H9 (cell line): ENCODE measurements at regions not wholly inside any gene's neighbourhood (a gene's known extent, or its start where the extent isn't known, plus 50 kb on each side); places are given as distances from the start of the nearest gene placed in this dataset.

Source experiments
- DNase-seq: peaks from one replicate; pipeline ENCODE4 v3.0.0-alpha.2; 2017
- H2AFZ ChIP-seq: one replicate; pipeline ENCODE4 v1.6.1; 2013; ENCODE audit warnings: mild to moderate bottlenecking, low read length, control low read depth, moderate library complexity
- H2AK5ac ChIP-seq: 2 replicates; pipeline ENCODE4 v1.6.1; 2013; ENCODE audit warnings: low read length, control low read depth, mixed read lengths; ENCODE audit not compliant: insufficient read length
- H2BK120ac ChIP-seq: one replicate; pipeline ENCODE4 v1.6.1; 2013; ENCODE audit warnings: low read depth, mild to moderate bottlenecking, low read length, control low read depth, inconsistent platforms; ENCODE audit not compliant: poor library complexity, severe bottlenecking
- H2BK12ac ChIP-seq: 2 replicates; pipeline ENCODE4 v1.6.1; 2013; ENCODE audit warnings: low read length, control low read depth, mixed read lengths, low read depth; ENCODE audit not compliant: insufficient read length
- H2BK15ac ChIP-seq: 2 replicates; pipeline ENCODE4 v1.6.1; 2013; ENCODE audit warnings: low read depth, low read length, control low read depth
- H2BK20ac ChIP-seq: one replicate; pipeline ENCODE4 v1.6.1; 2013; ENCODE audit warnings: low read depth, mild to moderate bottlenecking, low read length, control low read depth, inconsistent platforms; ENCODE audit not compliant: poor library complexity, severe bottlenecking
- H2BK5ac ChIP-seq: 2 replicates; pipeline ENCODE4 v1.6.1; 2013; ENCODE audit warnings: low read length, control low read depth, mixed read lengths; ENCODE audit not compliant: insufficient read length
- H3K14ac ChIP-seq: 2 replicates; pipeline ENCODE4 v1.6.1; 2013; ENCODE audit warnings: low read length, control low read depth; ENCODE audit not compliant: insufficient read depth
- H3K18ac ChIP-seq: 2 replicates; pipeline ENCODE4 v1.6.1; 2013; ENCODE audit warnings: low read depth, mild to moderate bottlenecking, mixed read lengths, low read length, control low read depth; ENCODE audit not compliant: insufficient read length
- H3K23ac ChIP-seq: 2 replicates; pipeline ENCODE4 v1.6.1; 2013; ENCODE audit warnings: low read length, control low read depth, mixed read lengths, low read depth; ENCODE audit not compliant: insufficient read length
- H3K23me2 ChIP-seq: 2 replicates; pipeline ENCODE4 v1.6.1; 2013; ENCODE audit warnings: low read depth, mild to moderate bottlenecking, mixed read lengths, low read length, control low read depth; ENCODE audit not compliant: insufficient read length, poor library complexity, severe bottlenecking
- H3K27ac ChIP-seq: 2 replicates; pipeline ENCODE4 v1.5.1; 2013; ENCODE audit warnings: low read length, control low read depth, mixed read lengths, low read depth; ENCODE audit not compliant: insufficient read length
- H3K27me3 ChIP-seq: 2 replicates; pipeline ENCODE4 v1.6.1; 2013; ENCODE audit warnings: low read length, control low read depth, inconsistent platforms; ENCODE audit not compliant: insufficient read depth
- H3K4ac ChIP-seq: 2 replicates; pipeline ENCODE4 v1.6.1; 2013; ENCODE audit warnings: low read depth, mild to moderate bottlenecking, control low read depth, inconsistent platforms, low read length, moderate library complexity
- H3K4me1 ChIP-seq: 2 replicates; pipeline ENCODE4 v1.6.1; 2013; ENCODE audit warnings: low read length, control low read depth, inconsistent platforms; ENCODE audit not compliant: insufficient read depth
- H3K4me2 ChIP-seq: 2 replicates; pipeline ENCODE4 v1.6.1; 2013; ENCODE audit warnings: low read length, control low read depth, mixed read lengths; ENCODE audit not compliant: insufficient read length, insufficient read depth
- H3K56ac ChIP-seq: 2 replicates; pipeline ENCODE4 v1.6.1; 2013; ENCODE audit warnings: low read depth, mild to moderate bottlenecking, mixed read lengths, low read length, control low read depth; ENCODE audit not compliant: insufficient read length
- H3K79me1 ChIP-seq: 2 replicates; pipeline ENCODE4 v1.6.1; 2013; ENCODE audit warnings: low read depth, mild to moderate bottlenecking, moderate library complexity, low read length, control low read depth, inconsistent platforms; ENCODE audit not compliant: insufficient read depth, poor library complexity, severe bottlenecking
- H3K79me2 ChIP-seq: 2 replicates; pipeline ENCODE4 v1.6.1; 2013; ENCODE audit warnings: low read length, control low read depth, inconsistent platforms; ENCODE audit not compliant: insufficient read depth
- H3K9ac ChIP-seq: 2 replicates; pipeline ENCODE4 v1.6.1; 2013; ENCODE audit warnings: low read length, control low read depth, mixed read lengths; ENCODE audit not compliant: insufficient read length; ENCODE audit errors: extremely low read depth
- H3K9me3 ChIP-seq: one replicate; pipeline ENCODE4 v1.6.1; 2013; ENCODE audit warnings: low read depth, low read length, inconsistent platforms; ENCODE audit not compliant: control insufficient read depth
- H3T11ph ChIP-seq: one replicate; pipeline ENCODE4 v1.6.1; 2013; ENCODE audit warnings: mild to moderate bottlenecking, low read length, control low read depth, inconsistent platforms
- H4K20me1 ChIP-seq: one replicate; pipeline ENCODE4 v1.6.1; 2013; ENCODE audit not compliant: control insufficient read depth, insufficient read length, insufficient read depth
- H4K5ac ChIP-seq: 2 replicates; pipeline ENCODE4 v1.6.1; 2013; ENCODE audit warnings: low read depth, mild to moderate bottlenecking, mixed read lengths, low read length, control low read depth; ENCODE audit not compliant: insufficient read length
- H4K8ac ChIP-seq: replicated peaks from 2 replicates; pipeline ENCODE4 v1.6.1; 2013; ENCODE audit warnings: low read length, control low read depth, mixed read lengths, low read depth; ENCODE audit not compliant: insufficient read length
- H4K91ac ChIP-seq: 2 replicates; pipeline ENCODE4 v1.6.1; 2013; ENCODE audit warnings: low read depth, mild to moderate bottlenecking, moderate library complexity, mixed read lengths, low read length, control low read depth; ENCODE audit not compliant: insufficient read length
- H3K27ac Mint-ChIP-seq, 3 experiments: 2 replicates in 2 of 3; 3 replicates in 1 of 3; pipeline ENCODE4 v1.8.0; 2020 to 2021; ENCODE audit warnings: mixed read lengths in 3 of 3, mild to moderate bottlenecking in 1 of 3, moderate library complexity in 1 of 3
- H3K27me3 Mint-ChIP-seq: 2 replicates; pipeline ENCODE4 v1.8.0; 2021; ENCODE audit warnings: low read depth, mild to moderate bottlenecking, moderate library complexity, mixed read lengths
- H3K36me3 Mint-ChIP-seq, 3 experiments: 2 replicates in 2 of 3; 3 replicates in 1 of 3; pipeline ENCODE4 v1.8.0; 2020 to 2021; ENCODE audit warnings: low read depth in 3 of 3, mixed read lengths in 3 of 3; ENCODE audit not compliant: insufficient read depth in 1 of 3
- H3K4me1 Mint-ChIP-seq, 2 experiments: 2 replicates each; pipeline ENCODE4 v1.8.0; 2020; ENCODE audit warnings: mixed read lengths in 2 of 2
- H3K4me3 Mint-ChIP-seq, 2 experiments: 2 replicates in 1 of 2; 3 replicates in 1 of 2; pipeline ENCODE4 v1.8.0; 2020 to 2021; ENCODE audit warnings: mild to moderate bottlenecking in 2 of 2, mixed read lengths in 2 of 2, moderate library complexity in 1 of 2
- H3K9me3 Mint-ChIP-seq, 2 experiments: 2 replicates in 1 of 2; 3 replicates in 1 of 2; pipeline ENCODE4 v1.8.0; 2020; ENCODE audit warnings: mild to moderate bottlenecking in 2 of 2, mixed read lengths in 2 of 2, moderate library complexity in 1 of 2
- CTCF ChIP-seq: fragments of 200-600 bp; sonication (generic); conservative IDR thresholded peaks from 3 replicates; pipeline ENCODE4 v1.8.0; 2021; ENCODE audit warnings: antibody characterized with exemption, mild to moderate bottlenecking
- WGBS: extraction: QIAGEN DNeasy Blood & Tissue Kit; methylation state at CpG from one replicate; pipeline ENCODE4 v1.1.7; 2013; ENCODE audit warnings: missing lambda C conversion rate, low lambda C conversion rate, mixed read lengths; ENCODE audit not compliant: insufficient read length; ENCODE audit errors: extremely low coverage; 5-methylcytosine and 5-hydroxymethylcytosine counted together

DNA sequence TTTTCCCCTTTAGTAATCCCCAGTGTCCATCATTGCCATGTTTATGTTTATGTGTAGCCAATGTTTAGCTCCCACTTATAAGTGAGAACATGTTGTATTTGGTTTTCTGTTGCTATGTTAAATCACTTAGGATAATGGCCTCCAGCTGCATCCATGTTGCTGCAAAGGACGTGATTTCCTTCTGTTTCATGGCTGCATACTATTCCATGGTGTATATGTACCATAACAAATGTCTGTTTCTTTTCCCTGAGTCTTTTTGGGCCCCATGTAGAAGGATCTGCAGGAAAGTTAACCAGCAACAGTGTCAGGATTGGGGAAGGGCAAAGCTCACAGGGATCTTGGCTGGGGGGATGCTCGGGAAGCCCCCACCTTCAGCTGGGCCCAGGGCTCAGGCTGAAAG, 64.3 kb upstream of the SULF2 start:
- Mint-ChIP-seq H3K9me3 (peaks cover 19 to 30% of the 10 kb centered on the region in 2 experiments), H3K27ac (no peak overlapping the region)

More for the DNA sequence above, 64.3 kb upstream of the SULF2 start:
- no CpG with 5 or more reads among the region's 2 CpGs for WGBS
- no peak for TF ChIP-seq CTCF
- no peaks in the 10 kb centered on the region for H3K9me3 ChIP-seq
- no peak overlapping the region for H3K14ac ChIP-seq
- no peak overlapping the region for H3T11ph ChIP-seq
- H3K36me3 Mint-ChIP-seq = peaks cover 5 to 19% (median 15%) of the 10 kb centered on the region in 3 experiments; a peak in 6 of 7 replicates
- H3K4me2 ChIP-seq = no peak overlapping the region
- H2BK20ac ChIP-seq = no peak overlapping the region
- no peak overlapping the region for H3K4ac ChIP-seq
- no peak overlapping the region for H2AK5ac ChIP-seq
- H2BK120ac ChIP-seq = no peak overlapping the region
- no peak overlapping the region for H3K9ac ChIP-seq
- H4K5ac ChIP-seq = no peak overlapping the region
- H4K91ac ChIP-seq = no peak overlapping the region
- no peak overlapping the region for H3K27ac ChIP-seq
- no peaks in the 10 kb centered on the region for H3K4me1 ChIP-seq
- no peak overlapping the region for H3K56ac ChIP-seq
- no peaks in the 10 kb centered on the region for H3K79me2 ChIP-seq
- no peak overlapping the region for H2BK12ac ChIP-seq
- H3K23ac ChIP-seq = no peak overlapping the region
- H2AFZ ChIP-seq = no peak overlapping the region
- no peak overlapping the region for H3K18ac ChIP-seq
- H3K27me3 Mint-ChIP-seq = peaks cover 3% of the 10 kb centered on the region
- H4K20me1 ChIP-seq = no peaks in the 10 kb centered on the region
- no peak overlapping the region for H3K4me3 Mint-ChIP-seq
- no peak for DNase-seq
- no peak overlapping the region for H2BK15ac ChIP-seq
- no peak overlapping the region for H2BK5ac ChIP-seq
- peaks cover under 1 to 4% of the 10 kb centered on the region in 2 experiments; a peak in 2 of 4 replicates for H3K4me1 Mint-ChIP-seq
- no peaks in the 10 kb centered on the region for H3K79me1 ChIP-seq
- H3K27me3 ChIP-seq = no peaks in the 10 kb centered on the region
- H4K8ac ChIP-seq = no peak overlapping the region
- H3K23me2 ChIP-seq = no peaks in the 10 kb centered on the region
